Stimulated activated CD8-positive, alpha-beta memory T cell treated with anti-CD3 and anti-CD28 coated beads, Interleukin-7, amount 100 ng/mL, for 48 hours (primary cell): ENCODE measurements at regions not wholly inside any gene's neighbourhood (a gene's known extent, or its start where the extent isn't known, plus 50 kb on each side); places are given as distances from the start of the nearest gene placed in this dataset.
"Not testable (repeated sequence)": the region's sequence is repeated elsewhere in the genome, so short reads cannot be mapped to it uniquely, and the experiment has no call there.

Experiments
- DNase-seq, 2 donors: peaks; one replicate each; pipeline ENCODE4 v3.0.0-alpha.2; 2020; ENCODE audit warnings: low read depth in 1 of 2; ENCODE audit errors: extremely low read depth in 1 of 2

DNA sequence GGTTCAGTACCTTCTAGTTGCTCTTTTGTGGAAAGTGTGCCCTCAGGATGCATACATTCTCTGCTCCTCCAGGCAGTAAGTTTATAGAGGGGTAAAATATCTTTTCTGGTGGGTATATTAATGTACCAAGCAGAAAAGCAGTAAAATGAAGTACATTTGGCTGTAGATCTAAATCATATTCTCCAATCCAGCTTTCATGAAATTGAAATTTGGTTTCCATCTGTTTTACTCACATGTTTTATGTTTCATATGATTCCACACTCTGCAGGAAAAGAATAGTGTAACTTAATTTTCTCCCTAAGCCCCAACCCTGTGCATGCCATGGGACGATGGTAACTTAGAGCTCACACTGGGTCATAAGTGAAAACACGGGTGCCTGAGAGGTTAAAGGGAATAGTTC is 172.3 kb downstream of the AKAIN1 start:
- no peak for DNase-seq

DNA sequence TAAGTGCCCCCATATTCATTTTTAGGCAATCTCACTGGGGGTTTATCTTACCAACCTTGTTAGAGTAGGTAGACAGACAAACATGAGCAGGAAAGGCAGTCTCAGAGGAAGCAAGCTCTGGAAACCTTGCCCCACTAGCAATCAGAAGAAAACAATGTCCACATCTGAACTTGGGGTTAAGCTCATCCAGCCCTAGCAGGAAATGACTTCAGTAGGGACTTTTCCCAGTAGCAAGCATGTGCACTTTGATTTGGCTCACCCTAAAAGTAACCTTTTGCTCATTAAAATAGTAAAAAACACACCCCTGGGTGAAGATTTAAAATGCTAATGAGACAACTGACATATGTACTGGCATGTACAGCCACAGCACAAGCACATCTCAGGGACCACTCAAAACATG is 175.5 kb downstream of the AKAIN1 start:
- DNase-seq, result no peak

DNA sequence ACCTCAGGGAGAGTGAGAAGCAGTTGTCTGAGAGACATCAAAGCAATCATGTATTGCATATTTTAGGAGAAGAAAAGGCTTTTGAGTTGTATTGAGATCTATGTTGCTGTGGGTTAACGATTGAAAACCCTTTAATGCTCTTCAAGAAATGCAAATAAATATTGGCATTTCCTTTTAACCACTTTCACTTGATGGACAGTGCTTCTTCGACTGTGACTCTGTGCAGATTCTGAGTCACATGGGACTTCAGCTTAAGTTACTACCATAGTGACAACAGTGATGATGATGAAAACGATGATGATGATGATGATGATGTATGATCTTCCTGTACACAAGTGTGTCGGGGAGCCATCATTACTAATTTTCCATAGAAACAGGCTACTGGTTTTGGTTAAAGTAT is 181.8 kb downstream of the AKAIN1 start:
- no peak for DNase-seq

DNA sequence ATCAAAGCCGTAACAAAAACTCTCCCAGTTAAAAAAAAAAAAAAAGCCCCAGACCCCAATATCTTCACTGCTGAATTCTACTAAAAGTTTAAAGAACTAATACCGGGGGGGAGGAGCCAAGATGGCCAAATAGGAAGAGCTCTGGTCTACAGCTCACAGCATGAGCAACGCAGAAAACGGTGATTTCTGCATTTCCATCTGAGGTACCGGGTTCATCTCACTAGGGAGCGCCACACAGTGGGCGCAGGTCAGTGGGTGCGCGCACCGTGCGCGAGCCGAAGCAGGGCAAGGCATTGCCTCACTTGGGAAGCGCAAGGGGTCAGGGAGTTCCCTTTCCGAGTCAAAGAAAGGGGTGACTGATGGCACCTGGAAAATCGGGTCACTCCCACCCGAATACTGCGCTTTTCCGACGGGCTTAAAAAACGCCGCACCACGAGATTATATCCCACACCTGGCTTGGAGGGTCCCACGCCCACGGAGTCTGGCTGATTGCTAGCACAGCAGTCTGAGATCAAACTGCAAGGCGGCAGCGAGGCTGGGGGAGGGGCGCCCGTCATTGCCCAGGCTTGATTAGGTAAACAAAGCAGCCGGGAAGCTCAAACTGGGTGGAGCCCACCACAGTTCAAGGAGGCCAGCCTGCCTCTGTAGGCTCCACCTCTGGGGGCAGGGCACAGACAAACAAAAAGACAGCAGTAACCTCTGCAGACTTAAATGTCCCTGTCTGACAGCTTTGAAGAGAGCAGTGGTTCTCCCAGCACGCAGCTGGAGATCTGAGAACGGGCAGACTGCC is 192.8 kb downstream of the AKAIN1 start:
- DNase-seq, result not testable (repeated sequence)

DNA sequence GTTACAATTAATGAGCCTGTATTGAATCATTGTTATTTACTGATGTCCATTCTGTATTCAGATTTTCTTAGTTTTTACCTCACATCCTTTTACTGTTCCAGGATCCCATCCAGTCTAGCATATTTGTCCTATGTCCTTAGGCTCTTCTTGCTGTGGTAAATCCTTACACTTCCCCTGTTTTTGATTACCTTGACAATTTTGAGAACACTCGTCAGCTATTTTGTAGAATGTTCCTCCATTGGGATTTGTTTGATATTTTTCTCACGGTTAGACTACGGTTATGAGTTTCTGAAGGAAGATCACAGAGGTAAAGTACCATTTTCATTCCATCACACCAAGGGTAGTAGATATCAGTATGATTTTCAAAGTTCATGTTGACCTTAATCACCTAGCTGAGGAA is 202.3 kb downstream of the AKAIN1 start:
- no peak for DNase-seq

DNA sequence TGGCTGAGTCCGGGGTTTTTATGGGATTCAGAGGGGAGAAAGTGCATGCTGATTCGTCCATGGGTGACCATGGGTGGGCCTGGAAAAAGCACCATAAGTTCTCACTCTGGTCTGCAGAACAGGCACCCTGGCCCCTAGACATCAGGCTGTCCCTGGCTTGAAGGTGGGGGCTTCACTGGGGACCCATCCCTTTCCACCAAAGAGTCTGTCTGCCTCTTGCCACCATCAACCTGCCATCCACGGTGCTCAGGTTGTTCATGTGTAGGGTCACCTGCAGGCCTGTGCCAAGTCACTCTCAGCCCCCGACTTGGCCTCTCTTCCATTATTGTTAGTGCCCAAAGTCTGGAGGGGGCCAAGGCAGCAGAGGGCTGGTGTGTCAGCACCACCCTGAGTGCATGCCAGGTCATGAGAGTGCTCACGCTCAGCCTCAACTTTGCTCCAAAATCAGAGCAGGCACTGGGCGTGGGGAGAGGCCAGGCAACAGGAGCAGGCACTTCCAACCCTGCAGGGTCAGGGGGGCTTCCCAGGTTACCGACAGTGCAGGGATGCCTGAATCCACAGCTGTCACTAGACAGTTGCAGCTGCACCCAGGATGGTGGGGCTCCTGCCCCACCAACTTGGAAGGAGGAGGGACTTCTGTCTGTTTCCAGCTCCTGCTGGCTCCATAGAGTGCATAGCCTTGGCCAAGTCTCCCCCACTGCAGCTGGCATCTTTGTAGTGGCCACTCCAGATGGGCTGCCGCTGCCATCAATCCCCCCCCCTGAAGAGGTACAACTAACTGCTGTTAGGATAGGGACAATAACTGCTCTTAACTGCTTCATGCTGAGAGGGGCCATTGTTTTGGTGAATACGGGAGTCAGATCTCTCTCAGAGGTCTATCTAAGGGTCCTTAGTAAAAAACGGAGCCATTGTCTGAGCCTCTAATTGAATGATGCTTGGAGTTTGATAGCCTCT is 209.3 kb downstream of the AKAIN1 start:
- DNase-seq, result no peak

DNA sequence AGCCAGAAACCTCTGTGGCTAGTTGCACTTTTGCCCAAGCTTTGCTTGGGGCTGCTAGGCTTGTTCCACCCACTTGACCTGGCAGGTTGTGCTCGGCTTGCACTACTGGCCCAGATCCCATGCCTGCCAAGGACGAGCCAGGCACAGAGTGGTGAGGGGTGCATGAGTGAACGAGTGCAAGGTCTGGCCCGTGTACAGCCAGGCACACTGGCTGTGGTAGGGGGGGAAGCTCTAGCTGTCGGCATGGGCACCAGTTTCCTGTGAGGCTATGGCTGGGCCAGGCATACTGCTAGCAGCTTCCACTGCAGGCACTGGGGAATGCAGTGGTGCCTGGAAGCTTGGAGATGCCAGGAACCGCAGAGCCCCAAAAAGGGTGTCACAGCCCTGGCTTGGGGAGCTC is 210.4 kb downstream of the AKAIN1 start:
- DNase-seq, result no peak

DNA sequence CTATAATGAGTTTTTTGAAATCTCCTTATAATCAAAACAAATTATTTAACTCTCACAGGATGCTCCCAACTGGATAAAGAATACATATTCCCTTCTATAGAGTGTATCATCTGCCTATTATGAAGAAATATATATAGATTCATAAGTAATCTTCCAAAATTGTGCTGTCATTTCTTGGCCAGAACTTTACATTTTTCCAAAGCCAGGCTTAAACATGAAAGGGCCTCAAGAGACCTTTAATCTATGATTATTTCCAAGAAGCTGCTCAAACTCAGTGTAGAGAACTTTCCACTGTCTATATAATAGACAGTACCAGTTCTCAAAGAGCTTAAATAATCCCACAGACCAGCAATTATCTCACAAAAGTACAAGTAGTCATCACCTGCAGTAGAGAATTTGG is 211.0 kb downstream of the AKAIN1 start:
- no peak for DNase-seq

DNA sequence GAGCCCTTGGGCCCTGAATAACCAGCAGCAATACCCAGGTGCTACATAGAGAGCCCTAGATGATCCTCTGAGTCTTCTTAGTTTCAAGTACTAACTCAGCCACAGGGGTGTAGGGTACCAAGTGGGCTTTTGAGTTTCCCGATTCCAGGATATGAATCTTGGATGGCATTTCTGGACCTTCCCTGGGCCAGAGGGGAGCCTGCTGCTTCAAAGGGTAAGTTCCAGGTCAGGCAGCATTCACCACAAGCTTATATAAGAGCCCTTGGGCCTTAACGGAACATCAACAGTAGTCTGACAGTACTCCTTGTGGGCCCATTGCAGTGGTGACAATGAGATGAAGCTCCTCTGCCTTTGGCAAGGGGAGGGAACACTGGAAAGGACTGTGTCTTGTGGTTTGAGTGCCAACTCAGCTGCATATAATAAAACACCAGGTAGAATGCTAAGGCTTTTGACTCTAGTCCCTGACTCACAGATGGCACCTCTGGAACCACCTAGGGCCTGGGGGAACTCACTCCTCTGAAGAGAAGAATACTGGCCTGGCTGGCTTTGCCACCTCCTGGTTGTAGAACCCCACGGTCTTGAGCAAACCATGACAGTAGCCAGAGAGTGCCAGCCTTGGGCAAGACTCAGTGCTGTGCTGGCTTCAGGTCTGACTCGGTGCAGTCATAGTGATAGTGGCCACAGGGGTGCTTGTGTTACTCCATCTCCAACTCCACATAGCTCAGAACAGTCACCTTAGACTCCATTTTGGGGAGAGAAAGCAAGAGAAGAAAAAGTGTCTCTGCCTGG is 235.7 kb downstream of the AKAIN1 start:
- no peak for DNase-seq

DNA sequence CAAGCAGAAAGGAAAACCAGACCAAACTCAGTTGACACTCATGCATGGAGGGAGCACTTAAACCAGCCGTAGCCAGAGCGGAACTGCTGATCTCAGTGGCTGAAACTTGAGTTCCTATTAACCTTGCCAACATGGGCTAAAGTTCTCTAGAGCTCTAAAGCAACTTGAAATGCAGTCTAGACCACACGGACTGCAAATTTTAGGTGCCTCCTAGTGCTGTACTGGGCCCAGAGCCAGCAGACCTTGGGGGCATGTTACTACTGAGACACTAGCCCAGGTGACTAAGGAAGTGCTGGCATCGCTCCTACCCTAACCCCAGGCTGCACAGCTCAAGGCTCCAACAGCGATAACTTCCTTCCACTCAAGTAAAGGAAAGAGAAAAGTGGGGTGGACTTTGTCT is 236.5 kb downstream of the AKAIN1 start:
- no peak for DNase-seq

DNA sequence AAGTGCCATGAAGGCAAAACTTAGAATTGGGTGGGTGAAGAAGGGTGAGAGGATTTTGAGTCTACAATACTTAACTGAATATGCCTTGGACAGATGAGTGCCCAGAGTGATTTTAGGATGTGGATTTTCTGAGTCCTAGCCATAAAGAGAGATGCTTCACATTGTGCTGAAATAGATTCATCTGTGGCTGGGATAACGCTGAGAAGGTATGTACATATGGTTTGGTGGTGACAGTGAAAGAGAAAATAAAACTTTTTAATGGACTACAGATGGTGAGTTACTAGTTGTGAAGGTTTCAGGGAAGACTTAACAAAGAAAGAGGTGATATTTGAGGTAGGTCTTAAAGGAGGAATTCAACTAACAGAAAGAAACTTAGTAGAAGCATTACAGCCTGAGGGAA is 265.8 kb downstream of the AKAIN1 start:
- no peak for DNase-seq

DNA sequence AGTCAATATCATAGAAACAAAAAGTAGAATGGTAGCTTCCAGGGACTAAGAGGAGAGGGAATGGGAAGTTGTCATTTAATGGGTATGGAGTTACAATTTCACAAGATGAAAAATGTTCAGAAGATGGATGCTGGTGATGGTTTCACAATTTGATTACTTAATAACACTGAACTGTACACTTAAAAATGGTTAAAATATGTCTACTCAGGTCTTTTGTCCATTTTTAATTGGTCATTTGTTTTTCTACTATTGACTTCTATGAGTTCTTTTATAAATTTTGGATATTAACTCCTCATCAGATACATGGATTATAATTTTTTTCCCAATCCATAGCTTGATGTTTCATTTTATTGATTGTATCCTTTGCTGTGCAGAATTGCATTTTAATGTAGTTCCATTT is 275.5 kb downstream of the AKAIN1 start:
- DNase-seq, result no peak

DNA sequence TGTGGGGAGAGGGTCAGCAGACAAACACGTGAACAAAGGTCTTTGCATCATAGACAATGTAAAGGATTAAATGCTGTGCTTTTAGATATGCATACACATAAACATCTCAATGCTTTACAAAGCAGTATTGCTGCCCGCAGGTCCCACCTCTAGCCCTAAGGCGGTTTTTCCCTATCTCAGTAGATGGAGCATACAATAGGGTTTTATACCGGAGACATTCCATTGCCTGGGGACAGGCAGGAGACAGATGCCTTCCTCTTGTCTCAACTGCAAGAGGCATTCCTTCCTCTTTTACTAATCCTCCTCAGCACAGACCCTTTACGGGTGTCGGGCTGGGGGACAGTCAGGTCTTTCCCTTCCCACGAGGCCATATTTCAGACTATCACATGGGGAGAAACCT is 279.5 kb downstream of the AKAIN1 start:
- DNase-seq, result not testable (repeated sequence)

DNA sequence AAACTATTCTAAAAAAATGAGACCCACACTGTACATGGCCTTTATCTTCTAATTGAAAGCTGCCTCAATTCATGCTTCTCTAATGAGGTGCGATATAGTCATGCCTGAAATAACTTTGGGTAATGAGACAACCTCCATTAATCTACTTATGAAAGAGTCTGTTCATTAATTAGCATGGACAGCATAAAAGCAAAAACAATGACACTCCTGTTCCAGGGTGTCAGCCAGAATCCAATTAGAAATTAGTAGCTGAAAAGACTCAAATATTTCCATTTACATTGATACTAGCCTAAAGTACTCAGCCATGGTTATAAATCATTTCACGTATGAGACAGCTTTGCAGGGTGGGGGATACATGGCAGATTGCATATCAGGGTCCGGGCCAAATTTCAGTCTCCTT is 288.7 kb downstream of the AKAIN1 start:
- DNase-seq, result no peak

DNA sequence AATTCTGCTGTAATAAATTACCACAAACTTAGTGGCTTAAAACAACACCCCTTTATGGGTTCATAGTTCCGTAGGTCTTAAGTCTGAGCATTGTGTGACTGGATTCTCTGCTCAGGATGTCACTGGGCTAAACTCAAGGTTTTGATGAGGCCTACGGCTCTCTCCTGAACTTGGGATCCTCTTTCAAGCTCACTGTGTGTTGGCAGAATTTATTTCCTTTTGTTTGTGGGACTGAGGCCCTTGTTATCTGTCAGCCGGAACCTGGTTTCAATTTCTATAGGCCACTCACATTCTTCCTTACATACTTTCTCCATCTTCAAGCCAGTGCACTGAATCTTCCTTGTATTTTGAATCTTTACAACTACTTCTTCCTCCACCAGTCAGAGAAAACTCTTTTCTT is 290.2 kb downstream of the AKAIN1 start:
- DNase-seq, result no peak

DNA sequence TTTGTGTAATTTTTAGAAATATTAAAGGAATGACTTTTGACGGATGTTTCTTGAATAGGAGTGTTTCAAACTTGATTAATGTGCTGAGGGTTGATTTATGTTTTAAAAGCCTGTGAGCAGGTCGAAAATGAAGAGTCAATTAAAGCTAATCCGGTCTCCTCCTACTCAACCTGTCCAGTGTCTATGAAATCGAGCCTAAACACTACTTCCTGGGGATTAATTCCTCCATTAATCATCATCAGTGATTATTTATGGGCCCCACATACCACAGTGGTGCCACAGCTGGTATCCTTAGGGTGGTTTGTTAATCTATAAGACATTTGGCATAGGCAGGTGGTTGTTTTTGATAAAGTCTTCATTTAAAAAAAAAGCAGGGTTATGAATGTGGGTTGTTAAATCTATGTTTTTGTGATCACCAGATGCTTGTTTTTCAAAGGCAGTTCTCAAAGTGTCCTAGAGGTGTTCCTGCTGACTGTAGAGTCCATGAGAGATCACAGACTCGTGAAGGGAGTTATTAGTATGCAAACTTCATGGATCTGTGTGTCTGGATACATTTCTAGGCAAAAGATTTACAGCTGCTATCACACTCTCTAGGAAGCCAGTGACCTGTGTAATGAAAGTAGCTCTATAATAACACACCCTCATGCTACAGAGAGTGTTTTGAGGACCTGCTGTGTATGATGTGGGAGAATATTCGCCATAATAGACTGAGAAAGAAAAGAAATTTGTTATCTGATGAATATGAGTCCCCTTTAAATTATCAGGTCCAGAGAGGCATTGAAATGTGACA is 308.6 kb downstream of the AKAIN1 start:
- no peak for DNase-seq

DNA sequence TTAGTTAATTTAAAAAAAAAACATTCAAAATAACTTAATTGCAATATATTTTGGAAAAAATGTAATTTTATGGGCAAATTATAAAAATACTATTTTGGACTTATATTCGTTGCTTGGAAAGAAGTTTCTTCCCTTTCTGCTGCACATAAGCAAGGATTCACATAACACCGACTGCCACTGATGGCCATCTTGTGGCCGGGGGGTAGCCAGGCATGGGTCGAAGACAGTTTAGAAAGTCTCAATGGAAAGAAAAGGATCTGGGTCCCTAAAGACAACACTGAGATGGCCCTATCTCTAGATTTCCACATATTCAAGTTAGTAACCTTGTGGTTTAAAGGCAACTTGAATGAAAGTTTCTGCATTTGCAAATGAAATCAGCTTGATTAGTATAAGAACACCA is 318.6 kb downstream of the AKAIN1 start:
- DNase-seq, result no peak

DNA sequence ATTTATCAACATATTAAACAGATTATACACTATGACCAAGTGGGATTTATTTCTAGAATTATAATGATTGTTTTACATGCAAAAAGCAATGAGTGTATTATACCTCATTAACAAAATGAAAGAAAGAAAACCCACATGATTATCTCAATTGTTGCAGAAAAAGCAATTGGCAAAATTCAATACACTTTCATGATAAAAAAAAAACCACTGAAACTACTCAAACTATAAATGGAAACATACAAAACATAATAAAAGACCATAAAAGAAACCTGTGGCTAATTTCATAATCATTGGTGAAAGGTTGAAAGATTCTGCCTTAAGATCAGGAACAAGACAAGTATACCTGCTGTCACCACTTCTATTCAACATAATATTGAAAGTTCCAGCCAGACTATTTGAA is 325.9 kb downstream of the AKAIN1 start:
- no peak for DNase-seq

DNA sequence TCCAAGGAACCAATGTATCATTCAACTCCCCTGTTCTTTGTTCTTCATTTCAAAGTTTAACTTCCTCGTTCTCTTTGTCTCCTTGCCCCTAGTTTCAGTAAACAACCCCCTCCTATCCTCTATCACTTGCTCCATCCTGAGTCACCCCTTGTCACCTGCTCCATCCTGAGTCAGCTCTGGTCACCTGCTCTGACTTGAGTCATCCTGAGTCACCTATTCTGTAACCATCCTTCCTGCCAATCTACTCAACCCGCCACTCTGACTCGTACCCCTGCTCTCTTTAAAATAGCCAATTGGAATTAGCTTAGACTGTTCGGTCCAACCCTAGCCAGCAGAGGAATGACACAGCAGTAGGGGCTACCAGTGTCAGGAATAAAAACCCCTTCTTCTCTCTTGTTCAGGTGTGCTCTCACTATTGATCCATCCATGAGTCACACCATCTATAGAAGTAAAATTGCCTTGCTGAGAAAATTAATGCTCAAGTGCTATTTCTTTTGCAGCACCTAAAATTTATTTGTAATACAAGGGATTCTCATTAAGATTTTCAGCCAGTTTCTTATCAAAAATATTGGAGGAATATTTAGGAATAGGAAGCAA is 326.8 kb downstream of the AKAIN1 start:
- no peak for DNase-seq

DNA sequence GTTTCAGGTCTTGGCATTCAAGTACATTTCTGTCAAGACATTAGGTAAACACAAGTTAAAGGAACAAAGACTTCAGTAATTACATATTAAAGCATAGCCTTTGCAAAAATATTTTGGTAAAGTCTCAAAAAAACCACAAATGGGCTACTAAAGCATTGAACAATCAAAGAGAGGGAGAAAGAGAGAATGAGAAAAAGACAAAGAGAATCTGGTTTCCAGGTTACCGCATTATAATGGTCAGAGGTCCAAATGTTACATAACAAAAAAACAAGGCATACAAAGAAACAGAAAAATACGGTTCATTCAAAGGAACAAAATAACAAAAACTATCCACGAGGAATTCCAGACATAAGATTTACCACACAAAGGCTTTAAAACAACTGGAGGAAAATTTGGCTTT is 327.9 kb downstream of the AKAIN1 start:
- DNase-seq, result no peak
